SH-SY5Y (cell line): ENCODE measurements at regions not wholly inside any gene's neighbourhood (a gene's known extent, or its start where the extent isn't known, plus 50 kb on each side); places are given as distances from the start of the nearest gene placed in this dataset.

Source experiments
- GATA2 ChIP-seq: IDR thresholded peaks from 2 replicates; pipeline ENCODE4 v1.6.1; 2011; ENCODE audit warnings: mild to moderate bottlenecking, low read depth, low read length
- GATA3 ChIP-seq: IDR thresholded peaks from 2 replicates; pipeline ENCODE4 v1.6.1; 2011; ENCODE audit warnings: low read depth, mild to moderate bottlenecking, low read length, moderate library complexity

- no peak for TF ChIP-seq GATA2
- no peak for TF ChIP-seq GATA3
These were observed 130.2 kb upstream of the PTGFR start for GRCh38 chr1:78360584-78360983.
